Stimulated activated naive CD8-positive, alpha-beta T cell treated with anti-CD3 and anti-CD28 coated beads, Interleukin-15, amount 100 ng/mL, for 72 hours (primary cell): ENCODE measurements at regions not wholly inside any gene's neighbourhood (a gene's known extent, or its start where the extent isn't known, plus 50 kb on each side); places are given as distances from the start of the nearest gene placed in this dataset.

Experiments
- ATAC-seq: fragments of 150-1000 bp; cut with Tn5 transposase; 2 replicates; pipeline ENCODE4 v1.10.0; 2021; ENCODE audit warnings: mild to moderate bottlenecking, moderate library complexity
- DNase-seq, 2 donors: peaks; one replicate each; pipeline ENCODE4 v3.0.0; 2021 to 2022
- H3K27ac Mint-ChIP-seq, 2 donors: one replicate each; pipeline ENCODE4 v1.8.0; 2022; ENCODE audit warnings: mild to moderate bottlenecking in 2 of 2, mixed read lengths in 2 of 2, moderate library complexity in 2 of 2
- H3K27me3 Mint-ChIP-seq: one replicate; pipeline ENCODE4 v1.8.0; 2022; ENCODE audit warnings: mixed read lengths
- H3K4me1 Mint-ChIP-seq: one replicate; pipeline ENCODE4 v1.8.0; 2022; ENCODE audit warnings: mild to moderate bottlenecking, mixed read lengths
- H3K4me3 Mint-ChIP-seq, 2 donors: one replicate each; pipeline ENCODE4 v1.8.0; 2022; ENCODE audit warnings: mild to moderate bottlenecking in 2 of 2, mixed read lengths in 2 of 2, moderate library complexity in 1 of 2
- H3K9me3 Mint-ChIP-seq, 2 donors: one replicate each; pipeline ENCODE4 v1.8.0; 2022; ENCODE audit warnings: mixed read lengths in 2 of 2

- Mint-ChIP-seq H3K9me3 (no peaks in the 10 kb centered on the region), H3K27me3 (no peaks in the 10 kb centered on the region), H3K4me3 (no peak overlapping the region), H3K27ac (no peak overlapping the region), H3K4me1 (no peaks in the 10 kb centered on the region)
- DNase-seq, result no peak
- ATAC-seq, result no peak
Measured at GRCh38 chr2:155054712-155055111, 356.2 kb downstream of the KCNJ3 start.

GRCh38 chr2:155043097-155043496 is 344.6 kb downstream of the KCNJ3 start:
- Mint-ChIP-seq H3K4me3 (no peak overlapping the region), H3K9me3 (peaks cover 4 to 8% of the 10 kb centered on the region in 2 donors), H3K27ac (no peak overlapping the region), H3K27me3 (no peaks in the 10 kb centered on the region), H3K4me1 (no peaks in the 10 kb centered on the region)
- ATAC-seq (no peak), DNase-seq (no peak)

DNA sequence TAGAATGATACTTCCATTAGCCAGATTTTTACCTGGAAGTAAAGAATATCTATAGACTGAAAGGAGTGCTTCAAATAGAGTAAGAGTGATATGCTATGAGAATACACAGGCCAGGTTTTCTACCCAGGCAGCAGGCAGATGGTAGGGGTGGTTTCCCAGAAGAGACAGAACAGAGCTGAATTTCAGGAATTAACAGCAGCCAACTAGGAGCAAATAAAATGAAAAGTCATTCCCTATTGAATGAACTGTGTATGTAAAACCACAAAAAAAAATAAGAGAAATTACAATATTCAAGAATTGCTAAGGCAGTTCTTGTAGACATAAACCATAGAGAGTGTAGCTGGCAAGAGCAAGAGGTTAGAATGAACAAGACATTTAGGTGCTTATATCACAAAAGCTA is 336.8 kb downstream of the KCNJ3 start:
- DNase-seq (no peak), ATAC-seq (no peak)
- Mint-ChIP-seq H3K9me3 (no peaks in the 10 kb centered on the region), H3K4me3 (no peak overlapping the region), H3K27ac (no peak overlapping the region), H3K4me1 (no peaks in the 10 kb centered on the region), H3K27me3 (no peaks in the 10 kb centered on the region)

- Mint-ChIP-seq H3K4me1 (no peaks in the 10 kb centered on the region), H3K4me3 (no peak overlapping the region), H3K9me3 (peaks cover 0 to 4% of the 10 kb centered on the region in 2 donors), H3K27me3 (no peaks in the 10 kb centered on the region), H3K27ac (no peak overlapping the region)
- DNase-seq (no peak), ATAC-seq (no peak)
Measured at GRCh38 chr2:155033652-155034051, 335.2 kb downstream of the KCNJ3 start.

DNA sequence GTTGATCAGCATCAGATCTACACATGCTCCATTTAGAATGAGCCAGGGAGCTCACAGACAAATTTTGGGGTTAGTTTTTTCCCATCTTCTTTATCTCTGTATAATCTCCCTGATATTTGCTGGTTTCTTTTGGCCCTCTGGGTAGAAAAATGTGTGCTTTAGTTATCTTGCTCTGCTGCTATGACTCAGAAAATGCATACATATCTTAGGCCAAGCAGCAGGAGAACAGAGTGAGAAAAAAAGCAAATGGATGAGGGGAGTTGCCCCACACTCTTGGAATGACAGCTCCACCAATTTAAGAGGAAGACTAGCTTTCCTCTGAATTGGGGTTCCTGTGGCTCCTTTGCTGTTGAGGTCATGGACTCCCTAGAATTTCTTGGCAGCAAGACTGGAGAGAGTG is 331.8 kb downstream of the KCNJ3 start:
- no peaks in the 10 kb centered on the region for H3K4me1 Mint-ChIP-seq
- no peaks in the 10 kb centered on the region for H3K27me3 Mint-ChIP-seq
- H3K9me3 Mint-ChIP-seq, result peaks cover 0 to 4% of the 10 kb centered on the region in 2 donors
- no peak overlapping the region for H3K4me3 Mint-ChIP-seq
- ATAC-seq (no peak), DNase-seq (no peak)
- H3K27ac Mint-ChIP-seq, result no peak overlapping the region

DNA sequence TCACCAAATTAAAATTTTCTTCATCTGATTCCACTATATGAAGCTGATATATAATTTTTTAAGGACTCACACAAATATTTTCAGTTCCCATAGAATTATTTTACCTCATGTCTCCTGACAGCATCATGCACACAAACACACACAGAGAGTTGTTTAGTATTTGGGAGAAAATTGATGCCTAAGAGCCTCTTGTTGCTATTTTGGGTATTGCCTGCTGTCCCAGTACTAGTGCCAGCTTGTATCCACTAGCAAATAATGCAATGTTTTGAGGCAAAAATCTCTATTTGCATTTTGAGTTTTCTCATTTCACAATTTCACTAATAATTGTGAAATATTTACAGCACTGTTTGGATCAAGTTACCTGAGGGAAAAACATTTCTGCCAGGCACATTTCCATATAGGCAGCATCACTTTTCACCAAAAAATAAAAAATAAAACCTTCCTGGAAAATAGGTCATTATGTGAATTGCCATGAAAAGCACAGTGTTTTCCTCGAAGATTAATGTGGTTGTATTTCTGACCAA is 328.2 kb downstream of the KCNJ3 start:
- Mint-ChIP-seq H3K9me3 (peaks cover 0 to 4% of the 10 kb centered on the region in 2 donors), H3K4me1 (no peaks in the 10 kb centered on the region), H3K4me3 (no peak overlapping the region), H3K27ac (no peak overlapping the region), H3K27me3 (no peaks in the 10 kb centered on the region)
- no peak for DNase-seq
- no peak for ATAC-seq

DNA sequence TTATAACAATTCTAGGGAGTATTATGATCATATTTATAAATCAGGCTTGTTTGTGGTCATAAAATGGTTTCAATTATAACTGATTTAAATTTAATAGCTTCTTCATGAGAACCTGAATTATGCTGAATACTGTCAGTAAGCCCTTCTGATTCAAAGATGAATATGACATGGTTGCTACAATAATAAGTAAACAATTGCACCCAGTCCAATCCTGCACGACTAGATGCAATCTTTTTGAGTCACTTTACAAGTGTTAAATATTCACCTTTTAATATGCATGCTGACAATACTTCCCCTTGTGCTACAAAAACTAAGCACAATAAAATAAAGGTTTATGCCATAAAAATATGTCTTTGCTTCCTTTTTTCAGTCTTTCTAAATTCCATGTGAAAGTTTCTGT is 325.2 kb downstream of the KCNJ3 start:
- no peaks in the 10 kb centered on the region for H3K4me1 Mint-ChIP-seq
- H3K9me3 Mint-ChIP-seq, result no peaks in the 10 kb centered on the region
- H3K4me3 Mint-ChIP-seq, result no peak overlapping the region
- H3K27ac Mint-ChIP-seq, result no peak overlapping the region
- no peaks in the 10 kb centered on the region for H3K27me3 Mint-ChIP-seq
- ATAC-seq, result no peak
- DNase-seq, result no peak

DNA sequence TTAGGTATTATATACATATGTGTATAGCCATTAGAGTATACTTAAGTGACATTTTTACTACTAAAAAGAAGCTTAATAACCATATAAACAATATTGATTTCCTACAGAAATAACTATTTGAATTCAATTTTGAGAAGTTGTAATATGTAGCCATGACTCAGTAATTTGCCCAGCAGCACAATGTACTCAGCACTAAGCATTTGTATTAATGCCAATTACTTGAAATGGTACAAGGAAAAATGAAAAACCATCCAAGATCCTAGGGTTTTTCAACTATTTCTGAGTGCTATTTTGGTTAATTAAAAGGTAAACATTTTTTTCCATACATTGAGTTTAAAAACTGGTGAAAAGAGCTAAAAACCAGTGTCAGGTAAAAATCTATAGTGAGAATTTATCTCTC is 324.0 kb downstream of the KCNJ3 start:
- ATAC-seq (no peak), DNase-seq (no peak)
- no peaks in the 10 kb centered on the region for H3K27me3 Mint-ChIP-seq
- H3K9me3 Mint-ChIP-seq, result no peaks in the 10 kb centered on the region
- no peaks in the 10 kb centered on the region for H3K4me1 Mint-ChIP-seq
- H3K27ac Mint-ChIP-seq, result no peak overlapping the region
- no peak overlapping the region for H3K4me3 Mint-ChIP-seq

GRCh38 chr2:155021618-155022017 is 323.1 kb downstream of the KCNJ3 start:
- no peak overlapping the region for H3K27ac Mint-ChIP-seq
- H3K4me3 Mint-ChIP-seq, result no peak overlapping the region
- no peaks in the 10 kb centered on the region for H3K4me1 Mint-ChIP-seq
- H3K27me3 Mint-ChIP-seq, result no peaks in the 10 kb centered on the region
- ATAC-seq (no peak), DNase-seq (no peak)
- H3K9me3 Mint-ChIP-seq, result no peaks in the 10 kb centered on the region

- no peak for ATAC-seq
- Mint-ChIP-seq H3K4me3 (no peak overlapping the region), H3K9me3 (no peaks in the 10 kb centered on the region), H3K27me3 (no peaks in the 10 kb centered on the region), H3K27ac (no peak overlapping the region), H3K4me1 (no peaks in the 10 kb centered on the region)
- DNase-seq, result no peak
Measured at GRCh38 chr2:155020246-155020645, 321.8 kb downstream of the KCNJ3 start.

- H3K27me3 Mint-ChIP-seq, result no peaks in the 10 kb centered on the region
- no peak overlapping the region for H3K4me3 Mint-ChIP-seq
- ATAC-seq (no peak), DNase-seq (no peak)
- H3K9me3 Mint-ChIP-seq, result no peaks in the 10 kb centered on the region
- no peak overlapping the region for H3K27ac Mint-ChIP-seq
- no peaks in the 10 kb centered on the region for H3K4me1 Mint-ChIP-seq
Measured at GRCh38 chr2:155010925-155011324, 312.4 kb downstream of the KCNJ3 start.

- no peak overlapping the region for H3K4me3 Mint-ChIP-seq
- H3K4me1 Mint-ChIP-seq, result no peaks in the 10 kb centered on the region
- no peak overlapping the region for H3K27ac Mint-ChIP-seq
- no peaks in the 10 kb centered on the region for H3K9me3 Mint-ChIP-seq
- ATAC-seq (no peak), DNase-seq (no peak)
- no peaks in the 10 kb centered on the region for H3K27me3 Mint-ChIP-seq
Measured at GRCh38 chr2:154995361-154995760, 296.9 kb downstream of the KCNJ3 start.

DNA sequence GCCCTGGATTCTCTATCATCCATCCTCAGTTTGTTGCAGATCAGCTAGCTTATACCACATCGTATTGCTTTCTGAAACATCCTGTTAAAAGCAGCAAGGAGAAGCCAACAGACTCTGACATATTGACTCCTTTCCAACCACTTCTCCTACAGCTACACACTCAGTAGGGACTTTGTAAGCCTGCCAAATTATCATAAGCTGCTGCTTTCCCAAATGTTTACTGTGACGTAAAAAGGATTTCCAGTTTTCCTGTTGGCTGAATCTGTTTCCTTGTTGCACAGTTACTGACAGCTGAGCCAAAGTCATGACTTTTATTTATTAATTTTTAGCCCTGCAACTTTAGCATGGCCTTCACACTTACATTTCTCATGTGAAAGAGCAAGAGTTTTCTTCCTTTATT is 294.3 kb downstream of the KCNJ3 start:
- H3K4me1 Mint-ChIP-seq, result no peaks in the 10 kb centered on the region
- H3K27ac Mint-ChIP-seq, result no peak overlapping the region
- DNase-seq, result no peak
- H3K27me3 Mint-ChIP-seq, result no peaks in the 10 kb centered on the region
- no peak for ATAC-seq
- peaks cover 0 to 3% of the 10 kb centered on the region in 2 donors for H3K9me3 Mint-ChIP-seq
- H3K4me3 Mint-ChIP-seq, result no peak overlapping the region

- no peaks in the 10 kb centered on the region for H3K27me3 Mint-ChIP-seq
- no peaks in the 10 kb centered on the region for H3K9me3 Mint-ChIP-seq
- ATAC-seq (no peak), DNase-seq (no peak)
- H3K4me1 Mint-ChIP-seq, result no peaks in the 10 kb centered on the region
- no peak overlapping the region for H3K27ac Mint-ChIP-seq
- H3K4me3 Mint-ChIP-seq, result no peak overlapping the region
Measured at GRCh38 chr2:154978710-154979109, 280.2 kb downstream of the KCNJ3 start.

- H3K27me3 Mint-ChIP-seq, result no peaks in the 10 kb centered on the region
- no peaks in the 10 kb centered on the region for H3K4me1 Mint-ChIP-seq
- no peak overlapping the region for H3K27ac Mint-ChIP-seq
- H3K9me3 Mint-ChIP-seq, result no peaks in the 10 kb centered on the region
- no peak for ATAC-seq
- no peak overlapping the region for H3K4me3 Mint-ChIP-seq
- DNase-seq, result no peak
Measured at GRCh38 chr2:154978244-154978643, 279.7 kb downstream of the KCNJ3 start.

DNA sequence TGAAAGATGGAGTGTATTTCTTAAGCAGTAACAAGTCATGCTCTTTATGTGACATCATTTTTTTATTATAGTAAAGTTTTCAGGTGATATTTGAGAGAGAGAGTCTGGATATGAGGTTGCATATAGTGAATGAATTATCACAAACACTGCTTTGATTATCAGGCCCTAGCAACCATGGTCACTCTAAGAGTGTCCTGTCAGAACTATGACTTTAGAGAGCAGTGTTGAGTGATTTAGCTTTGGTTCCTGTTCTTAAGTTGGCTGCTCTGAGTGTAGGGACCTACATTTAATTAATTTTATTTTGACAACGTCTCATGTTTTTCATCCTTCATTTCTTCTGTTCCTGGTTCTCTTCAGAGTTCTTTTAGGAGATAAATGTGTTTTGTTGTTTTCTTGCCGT is 275.5 kb downstream of the KCNJ3 start:
- DNase-seq (no peak), ATAC-seq (no peak)
- no peak overlapping the region for H3K4me3 Mint-ChIP-seq
- H3K27ac Mint-ChIP-seq, result no peak overlapping the region
- H3K9me3 Mint-ChIP-seq, result no peaks in the 10 kb centered on the region
- H3K27me3 Mint-ChIP-seq, result no peaks in the 10 kb centered on the region
- H3K4me1 Mint-ChIP-seq, result no peaks in the 10 kb centered on the region

GRCh38 chr2:154963511-154963910 is 265.0 kb downstream of the KCNJ3 start:
- Mint-ChIP-seq H3K27ac (no peak overlapping the region), H3K4me1 (no peaks in the 10 kb centered on the region), H3K9me3 (peaks cover 0 to 2% of the 10 kb centered on the region in 2 donors), H3K4me3 (no peak overlapping the region), H3K27me3 (no peaks in the 10 kb centered on the region)
- DNase-seq (no peak), ATAC-seq (no peak)
